GM12892 (cell line): ENCODE measurements at regions not wholly inside any gene's neighbourhood (a gene's known extent, or its start where the extent isn't known, plus 50 kb on each side); places are given as distances from the start of the nearest gene placed in this dataset.

Experiments
- POLR2A ChIP-seq: IDR thresholded peaks from 2 replicates; pipeline ENCODE4 v1.6.1; 2011; ENCODE audit warnings: low read depth, low read length, control low read depth
- POLR2AphosphoS5 ChIP-seq: IDR thresholded peaks from 2 replicates; pipeline ENCODE4 v1.6.1; 2011; ENCODE audit warnings: low read depth, low read length, control low read depth
- TAF1 ChIP-seq: IDR thresholded peaks from 2 replicates; pipeline ENCODE4 v1.6.1; 2011; ENCODE audit warnings: low read depth, mild to moderate bottlenecking, control low read depth, low read length, borderline replicate concordance

GRCh38 chr6:58113960-58114359, 796.5 kb downstream of the PRIM2 start:
- TF ChIP-seq POLR2AphosphoS5 (no peak), POLR2A (no peak), TAF1 (no peak)
